Loucy (cell line): ENCODE measurements at regions not wholly inside any gene's neighbourhood (a gene's known extent, or its start where the extent isn't known, plus 50 kb on each side); places are given as distances from the start of the nearest gene placed in this dataset.

Experiments used
- EZH2phosphoT487 ChIP-seq: fragments of 200-600 bp; IDR thresholded peaks from 2 replicates; pipeline ENCODE4 v1.6.1; 2018; ENCODE audit warnings: antibody characterized with exemption, mild to moderate bottlenecking, moderate library complexity, borderline replicate concordance
- TF ChIP-seq, protein P1 (sequence below): fragments of 200-600 bp; sonication (generic); conservative IDR thresholded peaks from 2 replicates; pipeline ENCODE4 v1.5.1; 2014; ENCODE audit warnings: mild to moderate bottlenecking, antibody characterized with exemption, low read length

DNA sequence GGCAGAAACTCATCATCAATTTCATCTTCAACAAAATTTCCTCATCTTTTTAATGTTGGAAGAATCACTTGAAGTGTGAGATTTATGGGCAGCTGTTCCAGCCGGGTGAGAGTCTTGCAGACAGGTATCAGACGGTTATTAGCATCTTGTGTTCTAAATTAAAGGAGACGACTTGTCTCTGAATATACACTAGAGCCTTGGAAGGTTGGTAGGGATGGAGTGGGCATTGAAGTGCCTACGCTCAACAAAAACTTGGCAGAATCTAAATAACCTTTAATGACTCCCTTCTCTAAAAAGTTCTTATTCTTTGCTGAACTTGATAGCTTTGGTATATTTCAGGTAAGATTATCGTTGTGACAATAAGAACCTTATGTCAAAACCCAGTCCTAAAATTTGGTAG is 111.5 kb upstream of the MAGI3 start:
- TF ChIP-seq, protein P1, sequence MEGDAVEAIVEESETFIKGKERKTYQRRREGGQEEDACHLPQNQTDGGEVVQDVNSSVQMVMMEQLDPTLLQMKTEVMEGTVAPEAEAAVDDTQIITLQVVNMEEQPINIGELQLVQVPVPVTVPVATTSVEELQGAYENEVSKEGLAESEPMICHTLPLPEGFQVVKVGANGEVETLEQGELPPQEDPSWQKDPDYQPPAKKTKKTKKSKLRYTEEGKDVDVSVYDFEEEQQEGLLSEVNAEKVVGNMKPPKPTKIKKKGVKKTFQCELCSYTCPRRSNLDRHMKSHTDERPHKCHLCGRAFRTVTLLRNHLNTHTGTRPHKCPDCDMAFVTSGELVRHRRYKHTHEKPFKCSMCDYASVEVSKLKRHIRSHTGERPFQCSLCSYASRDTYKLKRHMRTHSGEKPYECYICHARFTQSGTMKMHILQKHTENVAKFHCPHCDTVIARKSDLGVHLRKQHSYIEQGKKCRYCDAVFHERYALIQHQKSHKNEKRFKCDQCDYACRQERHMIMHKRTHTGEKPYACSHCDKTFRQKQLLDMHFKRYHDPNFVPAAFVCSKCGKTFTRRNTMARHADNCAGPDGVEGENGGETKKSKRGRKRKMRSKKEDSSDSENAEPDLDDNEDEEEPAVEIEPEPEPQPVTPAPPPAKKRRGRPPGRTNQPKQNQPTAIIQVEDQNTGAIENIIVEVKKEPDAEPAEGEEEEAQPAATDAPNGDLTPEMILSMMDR = no peak
- no peak for TF ChIP-seq EZH2phosphoT487
